ENCODE measurements at regions not wholly inside any gene's neighbourhood (a gene's known extent, or its start where the extent isn't known, plus 50 kb on each side); places are given as distances from the start of the nearest gene placed in this dataset.

- DNase-seq: peak in 1 of 2 experiments; percentile 21
These were observed 293.3 kb upstream of the TMPO start for GRCh38 chr12:98222135-98222534.

- peak in 1 of 2 experiments; percentile 28 for DNase-seq
These were observed 290.7 kb upstream of the TMPO start for GRCh38 chr12:98224584-98225221.

GRCh38 chr12:98227162-98227561 is 288.2 kb upstream of the TMPO start:
- peak in 1 of 2 experiments; percentile 17 for DNase-seq

GRCh38 chr12:98228683-98229539 is 286.5 kb upstream of the TMPO start:
- DNase-seq: peak in 1 of 2 experiments; percentile 53

- peak in 1 of 2 experiments; percentile 31 for DNase-seq
These were observed 285.9 kb upstream of the TMPO start for GRCh38 chr12:98229540-98229924.

- no peak for DNase-seq
These were observed 282.5 kb upstream of the TMPO start for GRCh38 chr12:98232753-98233390.

- DNase-seq: no peak
These were observed 280.1 kb upstream of the TMPO start for GRCh38 chr12:98235301-98235700.

- peak; percentile 54 to 82 for DNase-seq
These were observed 276.8 kb upstream of the TMPO start for GRCh38 chr12:98238515-98239130.

- DNase-seq: no peak
These were observed 272.2 kb upstream of the TMPO start for GRCh38 chr12:98243190-98243589.

- no peak for DNase-seq
These were observed 271.3 kb upstream of the TMPO start for GRCh38 chr12:98244136-98244535.

- no peak for DNase-seq
These were observed 262.0 kb upstream of the TMPO start for GRCh38 chr12:98253207-98254037.

GRCh38 chr12:98256830-98257229 is 258.6 kb upstream of the TMPO start:
- no peak for DNase-seq

- no peak for DNase-seq
These were observed 255.7 kb upstream of the TMPO start for GRCh38 chr12:98259693-98260092.

- DNase-seq: no peak
These were observed 255.1 kb upstream of the TMPO start for GRCh38 chr12:98260276-98260675.

- no peak for DNase-seq
These were observed 252.5 kb upstream of the TMPO start for GRCh38 chr12:98262902-98263301.

- no peak for DNase-seq
These were observed 240.8 kb upstream of the TMPO start for GRCh38 chr12:98274430-98275130.

GRCh38 chr12:98275131-98275475 is 240.3 kb upstream of the TMPO start:
- no peak for DNase-seq

GRCh38 chr12:98280152-98280551 is 235.2 kb upstream of the TMPO start:
- no peak for DNase-seq

- no peak for DNase-seq
These were observed 234.8 kb upstream of the TMPO start for GRCh38 chr12:98280621-98281020.

GRCh38 chr12:98291828-98292227 is 223.6 kb upstream of the TMPO start:
- DNase-seq: no peak

GRCh38 chr12:98294051-98294805 is 221.2 kb upstream of the TMPO start:
- peak; percentile 73 to 89 for DNase-seq
